HCT116 (cell line): ENCODE measurements at regions not wholly inside any gene's neighbourhood (a gene's known extent, or its start where the extent isn't known, plus 50 kb on each side); places are given as distances from the start of the nearest gene placed in this dataset.

ENCODE experiments used
- CEBPB ChIP-seq: IDR thresholded peaks from 2 replicates; pipeline ENCODE4 v1.6.1; 2012; ENCODE audit warnings: low read depth
- EZH2 ChIP-seq: fragments of 200-600 bp; sonication (generic); IDR thresholded peaks from 2 replicates; pipeline ENCODE4 v1.6.1; 2017; ENCODE audit warnings: antibody characterized with exemption, mixed run types
- EZH2phosphoT487 ChIP-seq: fragments of 200-600 bp; IDR thresholded peaks from 2 replicates; pipeline ENCODE4 v1.6.1; 2018; ENCODE audit warnings: antibody characterized with exemption, borderline replicate concordance
- POLR2A ChIP-seq: IDR thresholded peaks from 2 replicates; pipeline ENCODE4 v1.7.0; 2011; ENCODE audit warnings: borderline replicate concordance; ENCODE audit not compliant: insufficient read depth, insufficient read length; ENCODE audit errors: extremely low read depth
- POLR2AphosphoS5 ChIP-seq: IDR thresholded peaks from 2 replicates; pipeline ENCODE4 v1.6.1; 2011; ENCODE audit warnings: mild to moderate bottlenecking, low read depth, low read length, moderate library complexity
- REST ChIP-seq: IDR thresholded peaks from 2 replicates; pipeline ENCODE4 v1.6.1; 2012; ENCODE audit warnings: low read depth
- YY1 ChIP-seq: IDR thresholded peaks from 2 replicates; pipeline ENCODE4 v1.6.1; 2011; ENCODE audit warnings: low read length, low read depth, moderate library complexity, mild to moderate bottlenecking; ENCODE audit not compliant: insufficient replicate concordance; ENCODE audit errors: extremely low read depth
- TF ChIP-seq, protein P1 (sequence below), 3 experiments: fragments of 200-600 bp in 1 of 3; sonication (generic) in 1 of 3; IDR thresholded peaks in 2 of 3; conservative IDR thresholded peaks in 1 of 3; 2 replicates each; pipeline ENCODE4 v1.5.1; 2012 to 2017; ENCODE audit warnings: low read depth in 2 of 3, low read length in 2 of 3, antibody characterized with exemption in 1 of 3, borderline replicate concordance in 1 of 3, control low read depth in 1 of 3, mild to moderate bottlenecking in 1 of 3, mixed read lengths in 1 of 3, mixed run types in 1 of 3, moderate library complexity in 1 of 3; ENCODE audit not compliant: insufficient read depth in 1 of 3

- TF ChIP-seq EZH2: no peak
- no peak for TF ChIP-seq POLR2AphosphoS5
- TF ChIP-seq, protein P1, sequence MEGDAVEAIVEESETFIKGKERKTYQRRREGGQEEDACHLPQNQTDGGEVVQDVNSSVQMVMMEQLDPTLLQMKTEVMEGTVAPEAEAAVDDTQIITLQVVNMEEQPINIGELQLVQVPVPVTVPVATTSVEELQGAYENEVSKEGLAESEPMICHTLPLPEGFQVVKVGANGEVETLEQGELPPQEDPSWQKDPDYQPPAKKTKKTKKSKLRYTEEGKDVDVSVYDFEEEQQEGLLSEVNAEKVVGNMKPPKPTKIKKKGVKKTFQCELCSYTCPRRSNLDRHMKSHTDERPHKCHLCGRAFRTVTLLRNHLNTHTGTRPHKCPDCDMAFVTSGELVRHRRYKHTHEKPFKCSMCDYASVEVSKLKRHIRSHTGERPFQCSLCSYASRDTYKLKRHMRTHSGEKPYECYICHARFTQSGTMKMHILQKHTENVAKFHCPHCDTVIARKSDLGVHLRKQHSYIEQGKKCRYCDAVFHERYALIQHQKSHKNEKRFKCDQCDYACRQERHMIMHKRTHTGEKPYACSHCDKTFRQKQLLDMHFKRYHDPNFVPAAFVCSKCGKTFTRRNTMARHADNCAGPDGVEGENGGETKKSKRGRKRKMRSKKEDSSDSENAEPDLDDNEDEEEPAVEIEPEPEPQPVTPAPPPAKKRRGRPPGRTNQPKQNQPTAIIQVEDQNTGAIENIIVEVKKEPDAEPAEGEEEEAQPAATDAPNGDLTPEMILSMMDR (IDR thresholded peaks at IDR 0.05 in 2 of 3, conservative IDR thresholded peaks at IDR 0.05 in 1 of 3; ENCODE audit: borderline replicate concordance in 1 of 3, insufficient read depth in 1 of 3, low read depth in 2 of 3, low read length in 2 of 3): no peak
- no peak for TF ChIP-seq EZH2phosphoT487
- no peak for TF ChIP-seq POLR2A
- TF ChIP-seq YY1: no peak
- TF ChIP-seq REST: no peak
- TF ChIP-seq CEBPB: no peak
Measured at GRCh38 chr5:15064396-15064795, 192.8 kb upstream of the ANKH start.
